Progenitor cell of endocrine pancreas (in vitro differentiated cells): ENCODE measurements at regions not wholly inside any gene's neighbourhood (a gene's known extent, or its start where the extent isn't known, plus 50 kb on each side); places are given as distances from the start of the nearest gene placed in this dataset.

ENCODE experiments used
- DNase-seq: peaks from one replicate; pipeline ENCODE4 v3.0.0; 2021; ENCODE audit warnings: low spot score; ENCODE audit not compliant: unreplicated experiment
- H3K27ac Mint-ChIP-seq: 2 replicates; pipeline ENCODE4 v1.8.0; 2021; ENCODE audit warnings: mild to moderate bottlenecking, moderate library complexity, mixed read lengths
- H3K27me3 Mint-ChIP-seq: 2 replicates; pipeline ENCODE4 v1.8.0; 2021; ENCODE audit warnings: mixed read lengths
- H3K36me3 Mint-ChIP-seq: 2 replicates; pipeline ENCODE4 v1.8.0; 2022; ENCODE audit warnings: mixed read lengths; ENCODE audit not compliant: insufficient read depth
- H3K4me1 Mint-ChIP-seq: 2 replicates; pipeline ENCODE4 v1.8.0; 2021; ENCODE audit warnings: low read depth, mixed read lengths
- H3K4me3 Mint-ChIP-seq: 2 replicates; pipeline ENCODE4 v1.8.0; 2021; ENCODE audit warnings: low read depth, mild to moderate bottlenecking, moderate library complexity, mixed read lengths
- H3K9me3 Mint-ChIP-seq: 2 replicates; pipeline ENCODE4 v1.8.0; 2021; ENCODE audit warnings: low read depth, mixed read lengths
- CTCF ChIP-seq: fragments of 200-600 bp; sonication (generic); IDR thresholded peaks from one replicate; pipeline ENCODE4 v1.5.0; 2021; ENCODE audit warnings: antibody characterized with exemption, mild to moderate bottlenecking; ENCODE audit not compliant: unreplicated experiment

DNA sequence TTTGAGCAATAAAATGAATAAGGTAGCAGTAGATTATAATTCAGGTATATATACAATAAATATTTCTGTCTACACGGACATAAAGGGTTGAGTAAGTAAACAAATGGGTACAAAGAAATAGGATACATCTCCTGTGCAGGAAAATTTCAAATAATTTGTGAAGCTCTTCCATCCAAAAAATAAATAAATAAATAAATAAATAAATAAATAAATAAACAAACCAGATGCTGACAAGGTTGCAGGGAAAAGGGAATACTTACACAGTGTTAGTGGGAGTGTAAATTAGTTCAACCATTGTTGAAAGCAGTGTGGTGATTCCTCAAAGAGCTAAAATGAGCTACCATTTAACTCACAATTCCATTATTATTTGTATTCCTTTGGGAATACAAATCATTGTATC lies 227.3 kb upstream of the CDH18 start:
- H3K4me3 Mint-ChIP-seq, result no peak overlapping the region
- TF ChIP-seq CTCF, result no peak
- H3K36me3 Mint-ChIP-seq, result no peaks in the 10 kb centered on the region
- H3K27me3 Mint-ChIP-seq, result no peaks in the 10 kb centered on the region
- H3K9me3 Mint-ChIP-seq, result peaks cover 9% of the 10 kb centered on the region
- no peak for DNase-seq
- no peak overlapping the region for H3K27ac Mint-ChIP-seq
- H3K4me1 Mint-ChIP-seq, result no peaks in the 10 kb centered on the region

DNA sequence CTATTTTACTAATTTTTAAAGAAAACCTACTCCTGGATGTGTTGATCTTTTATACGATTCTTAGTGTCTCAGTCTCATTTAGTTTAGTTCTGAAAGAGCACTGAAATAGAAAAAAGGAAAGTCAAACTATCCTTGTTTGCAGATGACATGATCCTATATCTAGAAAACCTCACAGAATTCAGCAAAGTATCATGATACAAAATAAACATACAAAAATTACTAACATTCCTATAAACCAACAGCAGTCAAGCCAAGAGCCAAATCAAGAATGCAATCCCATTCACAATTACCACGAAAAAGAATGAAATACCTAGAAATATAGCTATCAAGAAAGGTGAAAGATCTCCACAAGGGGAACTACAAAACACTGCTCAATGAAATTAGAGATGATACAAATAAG lies 225.8 kb upstream of the CDH18 start:
- H3K36me3 Mint-ChIP-seq, result no peaks in the 10 kb centered on the region
- H3K9me3 Mint-ChIP-seq, result peaks cover 15% of the 10 kb centered on the region
- no peak overlapping the region for H3K27ac Mint-ChIP-seq
- TF ChIP-seq CTCF, result no peak
- H3K4me1 Mint-ChIP-seq, result peaks cover 1% of the 10 kb centered on the region
- H3K4me3 Mint-ChIP-seq, result no peak overlapping the region
- no peaks in the 10 kb centered on the region for H3K27me3 Mint-ChIP-seq
- DNase-seq, result no peak

DNA sequence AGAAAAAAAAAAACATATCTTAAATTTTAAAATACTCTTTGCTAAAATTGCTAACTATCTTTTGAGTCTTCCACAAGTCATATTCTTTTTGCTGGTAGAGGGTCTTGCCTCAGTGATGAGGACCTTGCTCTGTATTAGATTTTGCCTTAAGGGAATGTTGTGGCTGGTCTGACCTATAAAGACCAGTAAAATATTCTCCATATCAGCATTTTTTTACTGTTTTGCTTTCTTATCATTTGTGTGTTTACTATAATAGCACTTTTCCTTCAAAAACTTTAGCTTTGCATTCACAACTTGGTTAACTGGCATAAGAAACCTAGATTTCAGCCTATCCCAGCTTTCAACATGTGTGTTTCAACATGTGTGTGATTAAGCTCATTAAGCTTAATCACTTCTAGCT lies 224.7 kb upstream of the CDH18 start:
- no peak for TF ChIP-seq CTCF
- H3K27ac Mint-ChIP-seq, result no peak overlapping the region
- H3K9me3 Mint-ChIP-seq, result peaks cover 15% of the 10 kb centered on the region
- H3K27me3 Mint-ChIP-seq, result no peaks in the 10 kb centered on the region
- H3K36me3 Mint-ChIP-seq, result peaks cover 3% of the 10 kb centered on the region
- no peak overlapping the region for H3K4me3 Mint-ChIP-seq
- H3K4me1 Mint-ChIP-seq, result peaks cover 1% of the 10 kb centered on the region
- DNase-seq, result no peak

DNA sequence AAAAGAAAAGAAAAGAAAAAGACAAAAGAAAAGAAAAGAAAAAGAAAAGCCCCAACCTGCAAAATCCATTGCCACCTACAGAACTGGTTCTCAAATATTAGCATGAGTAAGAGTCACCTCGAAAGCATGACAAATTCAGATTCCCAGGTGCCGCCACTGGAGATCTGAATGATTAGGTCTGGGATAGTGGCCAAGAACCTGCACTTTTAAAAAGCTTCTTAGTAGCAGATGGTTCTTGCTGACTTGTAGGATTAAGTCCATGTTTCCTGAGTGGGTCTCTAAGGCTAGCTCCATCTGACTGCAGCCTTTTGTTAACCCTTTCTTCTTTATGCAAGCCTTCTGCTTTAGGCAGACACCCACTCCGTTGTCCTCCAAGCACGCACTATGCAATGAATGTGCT lies 178.5 kb upstream of the CDH18 start:
- no peak overlapping the region for H3K27ac Mint-ChIP-seq
- DNase-seq, result no peak
- H3K36me3 Mint-ChIP-seq, result no peaks in the 10 kb centered on the region
- TF ChIP-seq CTCF, result no peak
- H3K4me3 Mint-ChIP-seq, result no peak overlapping the region
- no peaks in the 10 kb centered on the region for H3K4me1 Mint-ChIP-seq
- H3K27me3 Mint-ChIP-seq, result no peaks in the 10 kb centered on the region
- H3K9me3 Mint-ChIP-seq, result no peaks in the 10 kb centered on the region

- no peak overlapping the region for H3K4me3 Mint-ChIP-seq
- no peaks in the 10 kb centered on the region for H3K27me3 Mint-ChIP-seq
- no peaks in the 10 kb centered on the region for H3K4me1 Mint-ChIP-seq
- H3K27ac Mint-ChIP-seq, result no peak overlapping the region
- no peak for TF ChIP-seq CTCF
- peaks cover 11% of the 10 kb centered on the region for H3K9me3 Mint-ChIP-seq
- H3K36me3 Mint-ChIP-seq, result no peaks in the 10 kb centered on the region
- DNase-seq, result no peak
Measured at GRCh38 chr5:20158006-20158405, 170.0 kb upstream of the CDH18 start.
